ENCODE measurements at regions not wholly inside any gene's neighbourhood (a gene's known extent, or its start where the extent isn't known, plus 50 kb on each side); places are given as distances from the start of the nearest gene placed in this dataset.

DNA sequence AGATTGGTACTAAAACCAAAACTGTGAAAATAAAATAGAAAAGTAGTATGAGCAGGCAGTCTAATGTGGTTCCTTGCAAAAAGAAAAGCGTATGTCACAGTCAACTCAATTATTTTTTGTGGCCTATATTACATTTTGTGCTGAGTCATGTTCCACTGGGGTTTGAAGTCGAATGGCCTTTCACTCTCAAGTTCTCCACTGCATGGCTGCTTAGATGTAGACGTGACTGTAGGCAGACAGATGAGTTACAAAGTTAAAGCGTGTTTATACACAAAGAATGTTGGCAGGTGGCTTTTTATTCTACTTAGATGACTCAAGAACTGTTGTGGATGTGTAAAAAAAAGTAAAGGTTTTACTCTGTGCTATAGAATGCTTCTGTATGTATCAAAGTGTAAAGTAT lies 133.9 kb downstream of the SLITRK6 start:
- DNase-seq (ENCODE audit: low read depth): no peak

DNA sequence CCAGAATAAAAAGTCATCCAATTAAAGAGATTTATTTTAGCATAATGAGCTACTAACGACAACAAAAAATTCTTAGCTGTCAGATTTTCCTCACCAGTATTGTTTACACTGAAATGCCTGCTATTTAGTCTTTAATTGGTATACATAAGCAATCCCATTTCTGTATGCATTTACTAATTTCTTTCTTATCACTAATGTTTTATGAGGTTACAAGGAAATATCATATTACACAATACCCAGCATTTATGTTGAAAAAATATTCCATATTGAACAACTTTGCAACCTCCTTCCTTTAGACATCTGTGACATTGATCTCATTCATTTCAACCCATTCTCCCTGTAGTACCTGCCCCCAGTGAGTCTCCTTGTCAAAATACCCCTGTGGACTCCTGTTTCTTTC lies 135.4 kb downstream of the SLITRK6 start:
- DNase-seq (ENCODE audit: low read depth): no peak

DNA sequence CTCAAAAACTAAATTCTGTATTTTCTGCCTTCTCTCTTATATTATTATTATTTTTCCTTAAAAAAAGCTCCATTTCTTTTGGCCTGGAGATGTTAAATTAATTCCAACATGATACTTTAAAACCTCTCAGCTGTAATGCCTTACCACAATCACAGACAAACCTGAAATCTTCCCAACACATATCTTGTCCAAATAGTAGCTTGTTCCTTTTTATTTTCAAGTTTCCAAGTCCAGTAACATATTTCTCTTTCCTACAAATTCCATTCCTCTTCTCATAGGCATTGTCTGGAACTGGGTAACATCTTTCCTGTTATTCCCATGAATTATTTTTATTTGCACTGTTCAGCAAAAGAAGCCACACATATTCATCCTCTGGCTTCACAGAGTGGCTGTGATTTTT lies 137.0 kb downstream of the SLITRK6 start:
- DNase-seq (ENCODE audit: low read depth): no peak

DNA sequence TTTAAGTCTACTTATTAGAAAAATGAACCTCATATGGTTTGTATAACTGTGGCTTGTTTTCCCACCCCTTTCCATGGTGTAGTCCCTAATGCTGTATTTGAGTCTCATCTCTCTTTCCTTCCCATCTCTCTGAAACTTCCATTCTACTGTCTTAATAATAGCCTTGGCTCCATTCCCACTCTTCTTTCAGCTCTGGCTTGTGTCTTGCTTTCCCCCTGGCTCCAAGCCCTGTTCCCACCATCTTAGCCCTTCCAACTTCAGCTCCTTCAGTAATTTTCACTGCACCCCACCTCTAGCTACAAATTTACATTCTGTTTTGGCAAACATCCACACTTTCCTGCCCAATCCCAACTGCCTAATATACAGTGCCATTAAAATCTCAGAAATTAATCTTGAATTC lies 137.5 kb downstream of the SLITRK6 start:
- no peak for DNase-seq (ENCODE audit: low read depth)

DNA sequence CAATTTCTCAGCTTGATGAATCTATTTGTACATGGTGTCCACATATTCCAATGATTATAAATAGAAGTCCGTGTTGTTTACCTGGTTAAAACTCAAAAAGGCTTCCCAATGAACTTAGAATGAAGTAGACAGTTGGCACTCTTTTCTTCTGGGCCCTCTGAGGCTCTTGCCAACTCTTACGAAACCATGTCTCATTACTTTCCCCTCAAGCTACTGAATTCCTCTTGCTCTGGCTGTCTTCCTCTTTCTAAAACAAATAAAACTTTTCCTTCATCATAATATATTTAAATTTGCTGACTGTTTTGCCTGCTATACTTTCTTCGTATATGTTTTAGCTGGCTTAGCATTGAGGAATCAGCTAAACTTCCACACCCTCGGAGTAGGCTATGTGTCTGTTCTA lies 139.7 kb downstream of the SLITRK6 start:
- no peak for DNase-seq (ENCODE audit: low read depth)

DNA sequence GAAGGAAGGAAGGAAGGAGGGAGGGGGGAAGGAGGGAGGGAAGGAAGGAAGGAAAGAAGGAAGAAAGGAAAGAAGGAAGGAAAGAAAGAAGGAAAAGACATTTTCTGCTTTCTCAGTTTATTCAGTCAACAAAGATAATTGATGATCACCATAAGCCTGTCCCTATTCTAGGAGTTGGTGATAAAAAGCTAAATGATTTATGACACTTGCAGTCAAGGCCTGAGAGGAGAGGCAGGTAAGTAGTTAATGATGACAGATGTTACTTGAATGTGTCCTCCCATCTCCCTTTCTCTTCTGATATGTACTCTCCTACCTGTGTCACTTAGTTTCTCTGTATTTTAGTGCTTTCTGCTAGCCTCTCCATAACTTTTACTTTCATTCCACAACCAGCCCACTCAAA lies 141.3 kb downstream of the SLITRK6 start:
- no peak for DNase-seq (ENCODE audit: low read depth)

DNA sequence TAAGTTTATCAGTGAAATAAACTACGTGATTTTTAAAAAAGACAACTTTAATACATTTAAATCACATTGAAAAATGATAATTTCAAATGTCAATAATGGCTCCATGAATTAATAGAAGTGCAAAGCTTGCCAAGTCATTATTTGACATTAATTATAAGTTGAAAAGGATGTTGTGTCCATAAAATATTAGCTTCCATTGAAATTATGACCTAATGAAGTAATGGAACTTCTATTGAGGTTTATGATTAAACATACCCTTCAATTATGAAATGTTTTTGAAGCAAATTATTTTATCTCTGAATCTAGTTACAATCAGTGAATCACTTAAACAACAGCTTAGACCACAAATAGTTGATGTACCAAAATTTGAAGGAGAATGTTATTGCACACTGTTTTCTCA lies 144.2 kb downstream of the SLITRK6 start:
- DNase-seq (ENCODE audit: low read depth): no peak

DNA sequence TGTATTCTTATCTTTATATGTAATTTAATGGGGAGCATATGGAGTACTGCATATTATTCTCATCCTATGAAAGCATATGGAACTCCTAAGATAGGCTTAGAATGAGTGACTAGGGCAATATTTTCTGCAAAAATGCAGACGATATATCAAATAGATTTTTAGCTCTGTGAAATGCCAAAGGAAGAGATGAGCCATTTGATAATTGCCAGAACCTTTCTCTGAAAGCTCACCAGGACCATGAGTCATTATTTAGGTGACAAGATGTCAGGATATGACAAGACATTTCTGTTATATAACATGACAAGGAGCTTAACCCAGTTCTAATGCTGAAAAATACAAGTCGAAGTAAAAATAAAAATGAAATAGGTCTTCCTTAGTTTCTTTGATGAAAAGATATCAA lies 145.0 kb downstream of the SLITRK6 start:
- no peak for DNase-seq (ENCODE audit: low read depth)

DNA sequence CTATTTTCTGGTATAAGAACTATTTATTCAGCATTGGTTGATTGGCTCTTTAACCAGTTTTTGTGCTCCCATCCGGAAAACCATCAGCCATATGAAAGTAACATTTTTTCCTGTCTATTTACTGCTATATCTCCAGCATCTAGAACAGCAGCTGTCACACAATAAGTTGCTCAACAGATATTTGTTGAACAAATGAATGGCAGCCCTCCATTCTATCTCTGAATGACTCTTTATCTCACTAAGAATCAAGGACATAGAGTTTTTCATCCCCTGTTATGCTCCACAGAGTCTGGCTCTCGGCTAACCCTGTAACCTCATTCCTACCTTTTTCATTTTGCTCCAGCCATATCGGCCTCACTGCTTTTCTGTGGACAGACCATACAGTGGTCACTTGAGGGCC lies 145.5 kb downstream of the SLITRK6 start:
- DNase-seq (ENCODE audit: low read depth): no peak

DNA sequence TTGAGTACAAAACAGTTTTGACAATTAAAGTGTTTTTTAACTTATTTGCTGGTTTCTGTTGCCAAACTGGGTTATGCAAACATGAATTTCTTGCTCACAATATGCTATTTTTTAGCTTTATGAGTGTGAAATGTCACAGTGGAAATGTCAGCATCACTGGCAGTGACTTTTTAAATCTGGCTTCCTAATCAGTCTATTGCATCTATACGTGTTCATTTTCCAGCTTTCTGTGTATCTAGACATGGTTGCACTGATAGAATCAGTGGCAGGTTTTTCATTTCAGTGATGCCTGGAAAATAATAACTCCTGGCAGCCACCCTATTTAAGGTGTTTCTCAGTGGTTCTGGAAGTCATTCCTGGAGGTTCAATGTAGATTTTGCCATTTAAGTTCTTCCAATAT lies 146.7 kb downstream of the SLITRK6 start:
- no peak for DNase-seq (ENCODE audit: low read depth)

DNA sequence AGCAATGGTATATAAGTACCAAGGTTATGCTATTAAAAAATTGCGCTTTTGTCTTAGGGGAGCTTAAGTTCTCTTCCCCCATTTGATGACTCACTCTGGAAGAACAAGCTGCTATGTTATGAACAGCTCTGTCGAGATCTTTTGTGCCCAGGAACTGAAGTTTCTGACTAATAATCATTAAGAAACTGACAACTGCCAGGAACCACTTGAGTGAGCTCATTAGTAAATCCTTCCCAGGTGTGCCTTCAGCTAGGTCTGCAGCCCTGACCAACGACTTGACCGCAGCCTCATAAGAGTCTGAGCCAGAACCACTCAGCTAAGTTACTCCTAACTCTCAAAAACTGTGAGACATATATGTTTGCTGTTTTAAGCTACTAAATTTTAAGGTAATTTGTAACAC lies 147.8 kb downstream of the SLITRK6 start:
- DNase-seq (ENCODE audit: low read depth): no peak

DNA sequence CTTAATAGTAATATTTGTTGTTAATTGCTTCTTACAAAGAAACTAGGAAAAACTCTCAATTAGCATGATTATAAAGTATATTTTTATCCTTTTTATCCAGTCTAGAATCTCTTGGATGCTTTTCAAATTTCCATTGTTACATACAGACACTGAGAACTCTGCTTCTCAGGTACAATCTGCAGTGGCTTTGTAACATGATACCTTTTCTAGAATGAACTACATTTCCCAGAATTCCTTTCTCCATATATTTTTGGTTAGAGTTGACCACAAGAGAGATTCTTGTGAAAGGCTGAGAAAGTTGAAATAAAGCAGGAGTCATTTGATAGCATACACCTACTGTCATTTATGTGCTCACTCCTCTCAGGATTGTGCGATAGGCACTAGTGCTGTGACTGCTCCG lies 148.6 kb downstream of the SLITRK6 start:
- no peak for DNase-seq (ENCODE audit: low read depth)

DNA sequence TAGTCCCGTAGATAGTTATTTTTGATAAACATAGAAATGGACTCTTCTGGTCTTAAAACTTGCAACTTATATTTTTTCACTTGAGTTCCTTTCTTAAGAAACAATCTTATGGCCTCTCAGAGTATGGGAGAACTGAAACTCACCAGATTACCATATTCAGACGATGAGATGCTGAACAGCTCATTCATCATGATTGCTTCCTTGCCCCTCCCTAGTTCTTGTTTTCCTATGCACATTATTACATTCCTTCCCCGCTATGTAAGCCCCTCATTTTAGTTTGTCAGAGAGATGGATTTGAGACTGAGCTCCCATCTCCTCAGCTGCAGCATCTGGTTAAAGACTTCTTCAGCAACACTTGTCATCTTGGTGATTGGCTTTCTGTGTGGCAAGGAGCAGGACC lies 158.5 kb downstream of the SLITRK6 start:
- no peak for DNase-seq (ENCODE audit: low read depth)

DNA sequence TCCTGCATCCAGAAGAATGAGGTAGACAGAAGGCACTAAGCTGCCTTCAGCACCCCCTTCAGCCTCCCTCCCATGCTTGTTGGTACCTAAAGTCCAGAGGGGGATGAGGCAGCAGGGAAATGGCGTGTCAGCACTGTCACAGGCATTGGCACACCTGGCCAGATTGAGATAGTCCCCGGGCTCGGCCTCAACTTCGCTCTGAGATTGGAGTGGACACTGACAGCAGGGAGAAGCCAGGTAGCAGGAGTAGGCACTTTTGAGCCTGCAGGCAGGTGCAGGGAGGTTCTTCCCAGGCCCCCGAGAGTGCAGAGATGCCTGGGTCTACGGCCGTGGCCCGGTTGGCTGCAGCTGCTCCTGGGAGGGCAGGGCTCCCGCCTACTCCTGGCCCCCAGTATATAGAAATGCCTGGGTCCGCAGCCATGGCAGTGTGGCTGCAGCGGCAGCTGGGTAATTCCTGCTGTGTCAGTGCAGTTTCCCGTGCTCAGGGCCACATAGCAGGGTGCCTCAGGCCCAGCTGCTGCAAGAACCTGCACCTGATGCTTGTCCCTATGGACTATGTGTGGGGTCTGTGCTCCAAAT lies 160.3 kb downstream of the SLITRK6 start:
- no peak for DNase-seq (ENCODE audit: low read depth)

DNA sequence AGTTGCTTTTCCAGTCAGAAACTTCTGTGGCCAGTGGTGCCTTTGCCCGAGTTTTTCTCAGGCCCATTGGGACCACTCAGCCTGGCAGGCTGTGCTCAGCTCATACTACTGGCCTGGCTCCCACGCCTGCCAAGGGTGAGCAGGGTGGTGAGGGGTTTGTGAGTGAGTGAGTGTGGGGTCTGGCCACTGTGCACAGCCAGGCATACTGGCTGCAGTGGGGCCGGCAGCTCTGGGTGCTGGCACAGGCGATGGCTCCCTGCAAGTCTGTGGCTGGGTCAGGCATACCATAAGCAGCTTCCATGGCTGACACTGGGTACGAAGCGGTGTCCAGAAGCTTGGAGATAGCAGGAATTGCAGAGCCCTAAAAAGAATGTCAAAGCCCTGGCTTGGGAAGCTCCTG lies 161.0 kb downstream of the SLITRK6 start:
- DNase-seq (ENCODE audit: low read depth): no peak

DNA sequence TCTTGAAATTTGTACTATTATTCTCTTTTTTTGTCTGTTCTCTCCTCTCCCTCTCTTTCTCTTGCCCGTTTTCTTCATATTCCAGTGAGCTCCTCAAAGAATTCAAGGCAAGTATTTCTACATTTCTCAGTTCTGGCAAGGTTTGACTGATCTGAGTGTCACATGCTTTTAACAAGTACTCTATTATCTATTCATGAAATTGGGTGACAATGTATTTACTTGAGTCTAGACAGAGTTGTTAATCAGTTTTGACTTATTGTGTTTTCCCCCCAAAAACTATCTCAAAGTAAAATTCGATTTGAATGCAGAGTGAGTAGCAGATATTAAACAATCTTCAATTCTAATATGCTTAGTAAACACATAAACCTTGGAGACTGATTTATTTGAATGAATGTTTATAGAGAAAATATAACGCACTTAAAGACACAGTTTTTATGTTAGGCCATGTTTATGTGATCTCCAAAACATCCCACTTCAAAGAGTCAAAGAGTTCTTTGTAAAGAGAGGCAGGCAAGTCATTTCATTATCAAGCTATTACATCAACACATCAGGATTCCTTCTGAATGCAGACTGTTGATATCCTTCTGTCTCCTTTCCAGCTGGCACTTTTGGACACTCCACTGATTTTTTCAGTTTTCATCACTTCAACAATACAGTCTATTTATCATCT lies 166.6 kb downstream of the SLITRK6 start:
- no peak for DNase-seq (ENCODE audit: low read depth)

DNA sequence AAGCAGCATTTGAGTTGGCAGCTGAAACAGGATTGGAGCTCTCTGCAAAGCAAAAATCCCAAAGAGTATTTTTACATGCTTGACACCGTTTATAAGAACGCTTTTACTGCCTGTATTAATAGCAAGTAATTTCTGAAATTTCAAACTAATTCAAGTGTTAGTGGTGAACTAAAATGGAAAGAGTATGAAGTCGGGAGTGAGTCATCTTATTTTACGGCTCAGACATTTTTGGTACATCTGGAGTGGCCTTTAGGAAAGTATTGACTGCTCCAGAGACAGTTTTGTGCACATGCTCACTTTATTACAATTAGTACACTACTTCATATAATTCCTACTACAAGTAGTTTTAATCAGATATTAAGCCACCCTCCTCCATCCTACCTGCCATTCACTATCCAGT lies 167.4 kb downstream of the SLITRK6 start:
- no peak for DNase-seq (ENCODE audit: low read depth)

DNA sequence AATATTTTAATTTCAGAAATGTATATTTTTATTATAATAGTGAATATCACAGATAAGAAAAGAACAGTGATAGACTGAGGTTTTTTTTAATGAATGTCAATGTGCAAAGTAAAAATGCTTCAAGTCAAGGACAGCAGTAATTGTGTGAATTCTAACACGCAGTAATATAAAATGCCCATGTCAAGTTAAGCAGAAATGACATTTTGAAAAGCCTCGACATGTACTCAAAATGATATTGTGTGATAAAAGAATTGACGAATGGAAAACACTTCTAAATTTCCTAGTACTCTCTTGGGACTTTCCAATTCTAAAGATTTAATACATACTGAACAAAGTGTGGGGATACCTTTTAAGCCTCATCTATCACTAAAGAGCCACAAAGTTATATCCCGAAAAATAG lies 172.6 kb downstream of the SLITRK6 start:
- no peak for DNase-seq (ENCODE audit: low read depth)

DNA sequence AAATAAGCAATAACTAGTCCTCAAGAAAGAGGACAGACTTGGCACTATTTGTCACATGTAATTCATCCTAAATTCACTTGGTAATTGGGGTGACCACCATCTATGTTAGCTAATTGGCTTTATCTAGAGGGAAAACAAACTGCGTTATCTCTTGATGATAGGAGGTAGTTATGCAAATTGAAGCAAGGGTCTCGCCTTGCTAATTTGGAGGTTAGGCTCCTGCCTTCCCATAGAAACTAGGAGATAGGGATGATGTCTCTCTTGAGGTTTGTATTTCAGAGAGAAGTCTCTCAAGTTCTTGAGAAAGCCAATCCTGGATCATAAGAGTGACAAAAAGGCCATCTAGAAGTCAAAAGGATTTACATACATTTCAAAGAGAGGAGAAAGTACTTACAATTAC lies 179.9 kb downstream of the SLITRK6 start:
- no peak for DNase-seq (ENCODE audit: low read depth)

DNA sequence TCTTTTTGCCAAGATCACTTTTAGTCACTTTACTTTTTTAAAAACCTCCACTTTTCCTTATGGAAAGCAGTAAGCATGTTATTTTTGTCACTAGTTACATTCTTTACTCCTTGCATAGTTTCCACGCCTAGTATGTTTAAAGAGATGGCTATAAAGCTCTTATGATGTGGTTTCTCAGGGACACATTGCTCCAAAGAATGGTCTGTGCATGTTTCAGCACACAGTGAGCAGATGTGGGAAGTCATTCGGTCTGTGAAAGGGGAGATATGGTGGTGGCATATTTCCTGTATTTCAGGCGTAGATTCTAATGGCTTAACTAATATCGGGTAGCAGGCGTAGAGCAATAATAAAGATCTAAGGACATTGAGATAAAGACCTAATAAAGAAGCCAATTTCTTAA lies 180.7 kb downstream of the SLITRK6 start:
- DNase-seq (ENCODE audit: low read depth): no peak

DNA sequence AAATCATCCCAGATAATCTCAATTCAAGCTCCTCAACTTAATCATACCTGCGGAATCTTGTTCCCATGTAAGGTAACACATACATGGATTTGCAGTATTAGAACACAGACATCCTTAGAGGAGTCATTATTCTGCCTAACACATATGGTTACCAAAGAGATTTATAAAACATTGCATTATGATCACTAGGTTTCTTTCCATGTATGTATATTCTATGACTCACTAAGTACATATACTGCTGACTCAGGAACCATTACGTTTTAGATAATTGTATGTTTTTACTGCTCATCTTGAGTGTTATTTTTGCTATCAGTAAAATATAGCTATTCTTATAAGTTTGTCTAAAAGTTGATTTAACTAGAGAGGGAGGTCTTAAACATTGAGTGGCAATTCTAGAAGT lies 182.9 kb downstream of the SLITRK6 start:
- DNase-seq (ENCODE audit: low read depth): no peak

DNA sequence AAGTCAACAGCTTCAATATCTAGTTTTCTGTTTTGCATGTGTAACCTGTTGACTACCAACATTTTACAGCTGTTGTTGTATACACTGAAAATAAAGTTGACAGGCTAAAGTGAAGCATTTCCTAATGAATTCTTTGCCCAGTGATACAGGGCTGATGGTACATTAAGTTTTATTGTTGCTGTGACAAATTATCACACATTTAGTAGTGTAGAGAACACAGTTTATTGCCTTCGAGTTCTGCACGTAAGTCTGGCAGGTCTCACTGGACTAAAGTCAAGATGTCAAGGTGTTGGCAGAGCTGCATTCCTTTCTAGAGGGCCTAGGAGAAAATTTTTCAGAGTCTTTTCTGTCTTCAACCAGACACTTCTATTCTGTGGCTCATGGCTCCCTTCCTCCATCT lies 184.2 kb downstream of the SLITRK6 start:
- DNase-seq (ENCODE audit: low read depth): no peak

DNA sequence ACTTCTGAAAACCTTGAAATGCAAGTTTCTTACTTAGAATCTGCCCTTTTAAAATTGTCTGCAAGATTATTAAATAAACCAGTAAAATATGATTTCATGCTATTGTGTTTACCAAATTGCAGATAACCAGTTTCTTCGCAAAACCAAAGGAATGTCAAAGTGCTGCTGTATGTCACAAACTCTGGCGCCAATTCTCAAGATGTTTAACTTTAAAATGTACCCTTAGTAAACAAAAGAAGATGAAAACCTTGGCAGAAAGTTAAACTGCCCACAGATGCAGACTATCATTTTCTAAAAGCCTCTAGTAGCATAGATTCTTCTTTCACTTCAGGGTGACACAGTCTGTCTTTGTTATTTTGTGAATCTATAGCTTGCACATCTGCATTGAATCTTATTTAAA lies 189.2 kb downstream of the SLITRK6 start:
- DNase-seq (ENCODE audit: low read depth): no peak

DNA sequence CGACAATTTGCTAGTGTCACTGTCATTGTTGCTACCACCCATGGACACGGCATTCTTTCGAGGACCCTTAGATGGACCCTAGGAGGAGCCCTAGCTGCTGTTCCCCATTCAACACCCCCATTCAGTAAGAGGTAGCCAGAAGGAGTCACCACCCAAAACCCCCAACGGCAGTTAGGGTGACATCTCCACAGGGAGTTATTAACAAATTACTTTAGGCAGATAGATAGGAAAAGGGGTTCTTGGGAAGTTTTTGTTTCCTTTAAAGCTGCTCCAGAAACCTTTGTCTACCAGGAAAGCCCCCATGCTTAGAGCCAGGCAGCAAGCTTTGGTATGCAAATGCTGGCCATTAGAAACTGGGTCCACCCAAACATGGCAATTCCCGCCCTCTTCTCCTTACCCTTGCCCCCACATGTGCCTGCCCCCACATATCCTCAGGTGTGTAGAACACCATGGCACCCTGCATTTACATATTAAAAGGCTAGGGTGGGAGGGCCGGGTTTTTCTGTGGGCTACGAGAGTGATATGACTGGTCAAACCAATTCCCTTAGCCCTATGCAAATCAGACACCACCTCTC lies 190.9 kb downstream of the SLITRK6 start:
- DNase-seq (ENCODE audit: low read depth): no peak

Measured in activated T-helper 1 cell treated with Interleukin-2 at 50 U/mL for 16 hours (primary cell).